Body of pancreas (tissue), 4 donors: ENCODE measurements at regions not wholly inside any gene's neighbourhood (a gene's known extent, or its start where the extent isn't known, plus 50 kb on each side); places are given as distances from the start of the nearest gene placed in this dataset.

Experiments
- ATAC-seq: fragments of 150-250 bp; one replicate; pipeline ENCODE4 v1.9.1; 2016
- DNase-seq, 4 donors: peaks; one replicate each; pipeline ENCODE4 v3.0.0-alpha.2; 2019
- H3K27ac ChIP-seq, 4 donors: fragments of 200-600 bp; sonication (generic); 1 replicate in 3 of 4; 2 replicates in 1 of 4; pipeline versions ENCODE4 v1.5.1 to v1.6.1; 2016 to 2019; ENCODE audit warnings: mild to moderate bottlenecking in 1 of 4, mixed read lengths in 1 of 4, moderate library complexity in 1 of 4
- H3K27me3 ChIP-seq, 2 donors: fragments of 200-600 bp; sonication (generic); one replicate each; pipeline ENCODE4 v1.6.0; 2016; ENCODE audit warnings: mild to moderate bottlenecking in 1 of 2
- H3K36me3 ChIP-seq, 2 donors: fragments of 200-600 bp; sonication (generic); replicated peaks in 1 of 2; 2 replicates each; pipeline ENCODE4 v1.5.1; 2016; ENCODE audit warnings: low read depth in 2 of 2; ENCODE audit not compliant: insufficient read depth in 1 of 2
- H3K4me1 ChIP-seq: fragments of 200-600 bp; sonication (generic); one replicate; pipeline ENCODE4 v1.6.0; 2016
- H3K4me3 ChIP-seq, 2 donors: fragments of 200-600 bp; sonication (generic); 1 replicate in 1 of 2; 2 replicates in 1 of 2; pipeline ENCODE4 v1.5.1; 2016 to 2019
- H3K9me3 ChIP-seq, 3 donors: fragments of 200-600 bp; sonication (generic); 1 replicate in 2 of 3; 2 replicates in 1 of 3; pipeline ENCODE4 v1.5.1; 2016
- CTCF ChIP-seq, 7 experiments: fragments of 450-650 bp in 4 of 7; fragments of 200-600 bp in 3 of 7; sonication (generic) in 3 of 7; IDR thresholded peaks; one replicate each; pipeline ENCODE4 v1.5.1; 2016 to 2019; ENCODE audit warnings: antibody characterized with exemption in 7 of 7
- POLR2A ChIP-seq, 3 donors: fragments of 450-650 bp; IDR thresholded peaks; one replicate each; pipeline ENCODE4 v1.6.1; 2016; ENCODE audit warnings: antibody characterized with exemption in 3 of 3, mild to moderate bottlenecking in 2 of 3
- WGBS, 2 donors: methylation state at CpG; one replicate each; pipeline ENCODE4 v1.1.5; 2017; 5-methylcytosine and 5-hydroxymethylcytosine counted together
- intact Hi-C: fragments of 100-400 bp; cut with DNase I; formaldehyde crosslinking; loops from one replicate; pipeline ENCODE4 v1.15.1; 2023

GRCh38 chr20:17832236-17832915 is 132.6 kb downstream of the BANF2 start:
- no peaks in the 10 kb centered on the region for H3K36me3 ChIP-seq

GRCh38 chr20:17828598-17829144 is 128.9 kb downstream of the BANF2 start:
- Histone ChIP-seq H3K4me1 (peaks cover 4% of the 10 kb centered on the region), H3K27me3 (no peaks in the 10 kb centered on the region), H3K36me3 (no peaks in the 10 kb centered on the region), H3K4me3 (no peak overlapping the region), H3K9me3 (no peaks in the 10 kb centered on the region), H3K27ac (no peak overlapping the region)
- TF ChIP-seq POLR2A (IDR thresholded peaks at IDR 0.05) (no peak), CTCF (IDR thresholded peaks at IDR 0.05) (no peak)
- DNase-seq, result no peak
- WGBS, 2 donors, result 88 to 91% methylated on average over 6 of the region's 6 CpGs
- intact Hi-C loops, result no loop called here
- ATAC-seq, result no peak

More at GRCh38 chr20:17832236-17832915, 132.6 kb downstream of the BANF2 start:
- Histone ChIP-seq H3K4me3 (no peak overlapping the region), H3K27ac (no peak overlapping the region), H3K27me3 (no peaks in the 10 kb centered on the region), H3K4me1 (peaks cover 12% of the 10 kb centered on the region), H3K9me3 (no peaks in the 10 kb centered on the region)
- 81 to 85% methylated on average over 9 of the region's 9 CpGs for WGBS, 2 donors
- TF ChIP-seq POLR2A (IDR thresholded peaks at IDR 0.05) (no peak), CTCF (IDR thresholded peaks at IDR 0.05) (no peak)
- intact Hi-C loops, result no loop called here
- ATAC-seq (no peak), DNase-seq (no peak)

GRCh38 chr20:17827759-17828559 is 128.2 kb downstream of the BANF2 start:
- Histone ChIP-seq H3K27me3 (no peaks in the 10 kb centered on the region), H3K27ac (no peak overlapping the region), H3K4me1 (peaks cover 10% of the 10 kb centered on the region), H3K9me3 (no peaks in the 10 kb centered on the region), H3K36me3 (no peaks in the 10 kb centered on the region), H3K4me3 (no peak overlapping the region)
- TF ChIP-seq CTCF (IDR thresholded peaks at IDR 0.05), result no peak
- no peak for TF ChIP-seq POLR2A (IDR thresholded peaks at IDR 0.05)
- 79 to 92% methylated on average over 13 of the region's 13 CpGs for WGBS, 2 donors
- intact Hi-C loops, result no loop called here
- no peak for ATAC-seq
- DNase-seq, result peak in 1 of 4 donors; percentile 5

GRCh38 chr20:17827079-17827478 is 127.3 kb downstream of the BANF2 start:
- H3K27ac ChIP-seq, result no peak overlapping the region
- DNase-seq (no peak), ATAC-seq (no peak)
- WGBS, 2 donors, result 65 to 76% methylated on average over 4 of the region's 4 CpGs
- no peak for TF ChIP-seq POLR2A (IDR thresholded peaks at IDR 0.05)
- no peak for TF ChIP-seq CTCF (IDR thresholded peaks at IDR 0.05)
- H3K36me3 ChIP-seq, result no peaks in the 10 kb centered on the region
- no peaks in the 10 kb centered on the region for H3K27me3 ChIP-seq
- no peaks in the 10 kb centered on the region for H3K9me3 ChIP-seq
- peaks cover 16% of the 10 kb centered on the region for H3K4me1 ChIP-seq
- intact Hi-C loops, result no loop called here
- H3K4me3 ChIP-seq, result no peak overlapping the region
